ENCODE measurements at regions not wholly inside any gene's neighbourhood (a gene's known extent, or its start where the extent isn't known, plus 50 kb on each side); places are given as distances from the start of the nearest gene placed in this dataset.

DNA sequence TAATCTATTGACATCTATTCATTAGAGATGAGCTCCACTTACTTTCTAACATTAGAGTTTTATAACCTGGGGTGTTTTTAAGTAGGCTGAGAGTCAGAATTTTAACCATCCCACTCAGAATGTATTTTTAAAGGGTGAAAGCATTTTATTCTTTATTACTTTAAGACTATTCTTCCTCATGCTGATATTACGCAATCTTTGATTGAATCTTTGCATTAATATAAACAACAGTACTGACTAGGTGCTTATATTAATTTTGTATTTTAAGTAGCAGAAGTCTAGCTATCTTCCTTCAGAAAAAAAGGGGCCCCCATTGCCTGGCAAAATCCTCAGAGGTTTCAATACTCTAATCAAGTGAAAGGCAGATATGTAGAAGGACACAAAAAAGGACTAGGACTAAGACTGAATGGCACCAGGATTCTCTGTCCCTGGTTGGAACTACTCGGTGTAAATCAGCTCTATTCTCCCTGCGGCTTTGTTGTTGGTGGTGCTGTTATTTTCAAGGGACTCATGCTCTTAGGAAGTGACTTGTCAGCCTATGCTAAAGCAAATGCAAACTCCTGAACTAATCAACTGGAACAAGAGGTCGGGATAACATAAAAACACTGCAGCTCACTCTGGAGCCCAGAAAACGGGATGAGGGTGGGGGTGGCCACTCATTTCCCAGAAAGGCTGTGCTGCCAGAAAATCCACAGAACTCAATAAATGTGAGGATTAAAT, 1324.4 kb downstream of the GRIK2 start:
- FAIRE-seq = no peak
- no peaks in the 10 kb centered on the region for H3K27me3 ChIP-seq (ENCODE audit: control insufficient read depth in 2 of 2, insufficient read depth in 2 of 2, low read length in 2 of 2)
- dilution Hi-C loops (cut with MboI; ENCODE audit: extremely low pct_ligation_motif_present, low sequenced_read_pairs) = no loop called here
- no peak overlapping the region for H3K27ac ChIP-seq (ENCODE audit: insufficient read depth, low read depth, low read length)
- no peaks in the 10 kb centered on the region for H3K9me3 ChIP-seq (replicated peaks; ENCODE audit: control insufficient read depth, insufficient read depth, low read length)
- H3K9ac ChIP-seq (replicated peaks; ENCODE audit: extremely low read depth, insufficient read depth, low read length) = no peak overlapping the region
- ChIA-PET POLR2A (no interaction called here), CTCF (no interaction called here)
- no peaks in the 10 kb centered on the region for H4K20me1 ChIP-seq (replicated peaks; ENCODE audit: control insufficient read depth, extremely low read depth, insufficient read depth, low read length)
- H3K4me3 ChIP-seq (replicated peaks in 1 of 3; ENCODE audit: insufficient read depth in 1 of 3, low read depth in 1 of 3, low read length in 3 of 3) = no peak overlapping the region
- H3K9me1 ChIP-seq (replicated peaks; ENCODE audit: control insufficient read depth, extremely low read depth, insufficient read depth, low read length) = no peaks in the 10 kb centered on the region
- TF ChIP-seq MYC (IDR thresholded peaks at IDR 0.05; ENCODE audit: low read depth, low read length) = no peak
- no peak for TF ChIP-seq JUN (IDR thresholded peaks at IDR 0.05; ENCODE audit: borderline replicate concordance, insufficient read depth, insufficient read length, low read depth)
- no peak for TF ChIP-seq CTCF (IDR thresholded peaks at IDR 0.05; ENCODE audit: extremely low read depth in 1 of 2, insufficient read depth in 1 of 2, low read depth in 1 of 2, low read length in 2 of 2)
- TF ChIP-seq GATA2 (IDR thresholded peaks at IDR 0.05; ENCODE audit: insufficient read depth, insufficient read length, low read depth, low read length) = no peak
- no peak for TF ChIP-seq POLR2AphosphoS5 (IDR thresholded peaks at IDR 0.05; ENCODE audit: insufficient read depth, low read depth, low read length)
- no peak for TF ChIP-seq EZH2 (IDR thresholded peaks at IDR 0.05; ENCODE audit: borderline replicate concordance, low read depth, low read length, severe bottlenecking)
- TF ChIP-seq POLR2A (IDR thresholded peaks at IDR 0.05; ENCODE audit: low read depth, low read length) = no peak
- H2AFZ ChIP-seq (ENCODE audit: low read depth, low read length) = no peak overlapping the region
- no peaks in the 10 kb centered on the region for H3K4me1 ChIP-seq (ENCODE audit: control insufficient read depth, extremely low read depth, insufficient read depth, low read length)
- H3K36me3 ChIP-seq (ENCODE audit: control insufficient read depth in 2 of 2, extremely low read depth in 1 of 2, insufficient read depth in 2 of 2, low read length in 2 of 2) = no peaks in the 10 kb centered on the region
- no peak overlapping the region for H3K4me2 ChIP-seq (ENCODE audit: insufficient read depth, low read length)
- intact Hi-C loops (cut with micrococcal nuclease) = no loop called here
- H3K79me2 ChIP-seq (ENCODE audit: control insufficient read depth, insufficient read depth, low read length) = no peaks in the 10 kb centered on the region
- no peak for DNase-seq (ENCODE audit: low read depth, low spot score)
- no TSS peak for BruUV-seq (replicated peaks)

All from endothelial cell of umbilical vein (primary cell).